Transverse colon (tissue), 4 donors: ENCODE measurements at regions not wholly inside any gene's neighbourhood (a gene's known extent, or its start where the extent isn't known, plus 50 kb on each side); places are given as distances from the start of the nearest gene placed in this dataset.

ENCODE experiments used
- CTCF ChIP-seq, 5 experiments: fragments of 200-600 bp in 3 of 5; fragments of 450-650 bp in 2 of 5; sonication (generic) in 3 of 5; IDR thresholded peaks; 1 replicate in 2 of 5; 2 replicates in 3 of 5; pipeline ENCODE4 v1.5.1; 2016 to 2017; ENCODE audit warnings: antibody characterized with exemption in 5 of 5, inconsistent platforms in 3 of 5, mild to moderate bottlenecking in 2 of 5, moderate library complexity in 1 of 5
- POLR2AphosphoS5 ChIP-seq, 3 donors: sonication (generic); formaldehyde crosslinking; IDR thresholded peaks; one replicate each; pipeline ENCODE4 v1.6.1; 2016; ENCODE audit warnings: antibody characterized with exemption in 3 of 3

GRCh38 chr3:176842914-176843313 is 354.4 kb downstream of the TBL1XR1 start:
- TF ChIP-seq POLR2AphosphoS5 (IDR thresholded peaks at IDR 0.05) (no peak), CTCF (IDR thresholded peaks at IDR 0.05) (no peak)
